NCI-H524 treated with DMSO at 0.1 percent for 48 hours (cell line): ENCODE measurements at regions not wholly inside any gene's neighbourhood (a gene's known extent, or its start where the extent isn't known, plus 50 kb on each side); places are given as distances from the start of the nearest gene placed in this dataset.
A peak's percentile ranks its signal among the peaks of the same experiment; 100 is the strongest.

Experiments used
- DNase-seq: peaks from one replicate; lab custom pipeline; 2025; lab: John Stamatoyannopoulos, UW

- DNase-seq = no peak
Measured at GRCh38 chr5:64110222-64110621, 55.4 kb upstream of the RNF180 start.

DNA sequence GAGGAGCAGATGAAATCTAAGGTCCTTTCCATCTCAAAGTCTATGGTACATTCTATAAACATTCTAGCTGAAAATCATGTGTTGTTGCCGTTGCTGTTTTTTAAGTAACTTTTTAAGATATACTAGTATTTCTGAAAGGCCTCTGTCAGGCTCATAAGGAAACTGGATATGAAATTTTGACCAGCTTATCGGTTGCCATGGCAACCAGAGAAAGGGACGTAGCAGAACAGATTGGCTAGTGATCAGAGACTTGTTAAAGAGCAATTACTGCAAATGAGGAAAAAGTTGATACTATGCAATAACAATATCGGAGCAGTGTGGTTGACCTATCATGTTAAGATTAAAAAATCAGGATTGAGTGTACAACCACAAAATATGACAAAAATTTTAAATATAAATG lies 57.0 kb upstream of the RNF180 start:
- DNase-seq = peak; percentile 78

DNA sequence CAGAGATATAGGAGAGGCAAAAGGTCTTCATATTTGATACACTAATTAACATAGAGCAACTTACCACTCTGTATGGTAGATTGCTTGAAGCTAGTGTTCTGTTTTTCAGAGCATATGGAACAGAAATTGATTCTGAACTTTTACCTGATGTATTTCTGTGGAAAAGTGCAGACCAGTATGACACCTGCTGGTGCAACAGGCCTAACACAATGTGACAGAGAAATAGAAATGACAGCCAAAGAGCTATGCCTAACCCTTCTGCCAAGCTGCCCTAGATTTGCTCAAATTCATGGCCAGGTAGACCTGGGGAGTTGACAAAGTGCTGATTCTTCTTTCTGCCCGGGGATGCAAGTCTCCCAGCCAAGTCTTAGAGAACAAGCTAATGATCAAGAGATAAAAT lies 65.4 kb upstream of the RNF180 start:
- no peak for DNase-seq

DNA sequence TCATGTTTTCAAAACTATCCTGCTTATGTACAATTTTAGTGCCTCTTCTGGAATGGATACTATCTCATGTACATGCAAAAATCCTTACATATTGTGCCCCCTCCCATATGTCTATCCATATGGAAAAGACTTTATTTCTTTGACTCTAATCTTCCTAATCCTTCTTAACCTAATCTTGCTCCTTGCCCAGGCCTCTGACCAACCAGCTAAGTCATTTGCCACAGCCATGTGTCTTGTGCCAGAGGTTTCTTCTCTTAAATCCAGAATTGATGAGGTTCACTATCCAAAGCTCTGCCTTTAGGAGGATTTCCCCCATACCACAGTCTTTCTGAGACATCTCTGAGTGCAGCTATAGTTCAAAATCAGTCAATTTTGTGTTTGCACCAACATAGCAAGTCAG lies 68.9 kb upstream of the RNF180 start:
- DNase-seq = peak; percentile 83

- no peak for DNase-seq
Measured at GRCh38 chr5:64077589-64077988, 88.1 kb upstream of the RNF180 start.

DNA sequence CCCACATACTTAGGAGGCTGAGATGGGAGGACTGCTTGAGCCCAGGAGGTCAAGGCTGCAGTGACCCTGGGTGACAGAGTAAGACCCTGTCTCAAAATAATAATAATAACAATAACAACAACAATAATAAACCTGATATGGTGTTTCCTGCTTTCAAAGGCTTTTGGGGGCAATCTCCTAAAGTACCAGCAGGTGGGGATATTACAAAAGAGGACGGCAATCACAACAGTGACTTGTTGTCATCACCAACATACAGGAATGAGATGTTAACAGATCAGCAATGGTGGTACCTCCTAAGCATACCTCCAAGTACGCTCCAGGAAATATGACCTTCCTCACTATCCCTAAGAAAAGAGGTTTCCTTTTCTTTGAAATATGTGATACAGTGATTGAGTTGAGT lies 91.1 kb upstream of the RNF180 start:
- DNase-seq = peak; percentile 25

GRCh38 chr5:64069486-64069885 lies 96.2 kb upstream of the RNF180 start:
- DNase-seq = no peak

DNA sequence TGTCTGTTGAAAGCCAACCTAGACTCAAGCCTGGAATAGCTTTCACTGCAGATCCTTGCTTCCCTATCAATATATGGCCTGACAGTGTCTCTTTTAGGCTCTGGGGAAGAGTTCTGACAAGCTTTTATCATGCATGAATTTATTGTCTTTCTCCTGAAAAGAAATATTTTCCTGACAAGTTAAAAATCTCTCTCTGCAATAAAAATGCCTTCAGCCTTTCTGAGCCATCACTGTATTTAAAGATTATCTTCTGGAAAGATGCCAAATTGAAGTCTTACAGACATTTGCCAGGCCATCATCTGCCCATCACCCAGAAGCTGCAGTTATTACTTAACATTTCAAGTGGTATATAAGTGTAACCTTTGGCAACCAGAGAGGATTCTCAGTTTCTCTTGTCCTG lies 88.1 kb upstream of the HTR1A start:
- DNase-seq = peak; percentile 6

- no peak for DNase-seq
Measured at GRCh38 chr5:64040490-64040889, 78.2 kb upstream of the HTR1A start.

- DNase-seq = no peak
Measured at GRCh38 chr5:64026493-64026892, 64.2 kb upstream of the HTR1A start.

DNA sequence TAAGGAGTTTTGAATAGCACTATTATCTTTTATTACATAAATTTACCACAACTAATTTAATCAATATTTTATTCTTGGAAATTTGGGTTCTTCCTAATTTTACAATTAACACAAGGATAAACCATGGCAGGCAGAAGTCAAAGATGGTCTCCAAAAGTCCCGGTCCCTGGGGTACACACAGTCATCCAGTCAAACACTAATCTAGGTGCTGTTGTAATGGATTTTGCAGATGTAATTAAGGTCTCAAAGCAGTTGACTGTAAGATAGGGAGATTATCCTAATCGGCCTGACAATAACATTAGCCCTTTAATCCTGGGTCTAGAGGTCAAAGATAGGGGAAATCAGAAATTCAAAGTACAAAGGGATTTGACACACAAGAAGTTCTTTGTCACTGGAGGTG lies 57.5 kb upstream of the HTR1A start:
- DNase-seq = peak; percentile 21

GRCh38 chr5:64018966-64019365 lies 56.7 kb upstream of the HTR1A start:
- DNase-seq = no peak

DNA sequence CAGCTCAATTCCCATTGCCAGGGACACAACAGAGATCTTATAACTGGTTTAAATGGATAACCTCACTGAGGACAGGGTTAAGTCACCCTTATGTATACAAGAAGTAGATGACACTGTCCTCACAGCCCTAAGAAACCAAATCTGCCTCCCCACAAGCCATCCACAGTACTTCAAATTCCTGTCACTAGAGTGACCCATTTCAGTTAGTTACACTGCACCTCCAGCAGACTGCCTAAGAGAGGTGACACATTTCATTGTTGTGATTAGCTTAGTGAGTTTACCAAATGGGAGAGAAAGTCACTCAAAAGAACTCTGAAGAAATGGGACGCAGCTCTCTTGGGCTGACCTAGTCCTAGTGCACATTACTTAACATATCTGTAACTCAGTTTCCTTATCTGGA lies 53.6 kb upstream of the HTR1A start:
- DNase-seq = no peak
